Vagina (tissue), 2 donors: ENCODE measurements at regions not wholly inside any gene's neighbourhood (a gene's known extent, or its start where the extent isn't known, plus 50 kb on each side); places are given as distances from the start of the nearest gene placed in this dataset.

ENCODE experiments used
- POLR2A ChIP-seq, 2 donors: fragments of 450-650 bp; IDR thresholded peaks; one replicate each; pipeline ENCODE4 v1.6.1; 2017; ENCODE audit warnings: antibody characterized with exemption in 2 of 2, mild to moderate bottlenecking in 2 of 2, moderate library complexity in 2 of 2
- TF ChIP-seq, protein P1 (sequence below), 3 experiments: fragments of 450-650 bp in 2 of 3; fragments of 200-600 bp in 1 of 3; sonication (generic) in 1 of 3; IDR thresholded peaks; one replicate each; pipeline ENCODE4 v1.5.1; 2017 to 2019; ENCODE audit warnings: antibody characterized with exemption in 3 of 3, mild to moderate bottlenecking in 2 of 3, moderate library complexity in 2 of 3

DNA sequence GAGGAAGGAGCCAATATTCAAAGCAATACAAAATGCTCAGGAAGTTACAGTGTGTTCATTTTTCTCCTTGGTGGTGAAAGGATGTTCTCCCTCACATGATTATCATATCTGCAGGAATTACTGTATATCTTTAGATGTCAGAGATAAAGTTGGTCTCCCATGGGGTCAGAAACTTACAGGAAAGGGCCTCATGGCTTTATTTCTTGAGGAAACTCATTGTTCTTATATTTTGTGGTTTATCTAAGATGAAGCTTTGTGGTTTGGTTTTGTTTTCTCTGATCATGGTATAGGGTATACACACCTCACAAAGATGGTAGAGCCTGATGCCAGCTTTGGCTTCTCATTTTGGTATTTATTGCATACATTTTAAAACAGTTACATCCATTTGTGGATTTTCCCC lies 100.5 kb upstream of the STXBP5 start:
- TF ChIP-seq, protein P1, sequence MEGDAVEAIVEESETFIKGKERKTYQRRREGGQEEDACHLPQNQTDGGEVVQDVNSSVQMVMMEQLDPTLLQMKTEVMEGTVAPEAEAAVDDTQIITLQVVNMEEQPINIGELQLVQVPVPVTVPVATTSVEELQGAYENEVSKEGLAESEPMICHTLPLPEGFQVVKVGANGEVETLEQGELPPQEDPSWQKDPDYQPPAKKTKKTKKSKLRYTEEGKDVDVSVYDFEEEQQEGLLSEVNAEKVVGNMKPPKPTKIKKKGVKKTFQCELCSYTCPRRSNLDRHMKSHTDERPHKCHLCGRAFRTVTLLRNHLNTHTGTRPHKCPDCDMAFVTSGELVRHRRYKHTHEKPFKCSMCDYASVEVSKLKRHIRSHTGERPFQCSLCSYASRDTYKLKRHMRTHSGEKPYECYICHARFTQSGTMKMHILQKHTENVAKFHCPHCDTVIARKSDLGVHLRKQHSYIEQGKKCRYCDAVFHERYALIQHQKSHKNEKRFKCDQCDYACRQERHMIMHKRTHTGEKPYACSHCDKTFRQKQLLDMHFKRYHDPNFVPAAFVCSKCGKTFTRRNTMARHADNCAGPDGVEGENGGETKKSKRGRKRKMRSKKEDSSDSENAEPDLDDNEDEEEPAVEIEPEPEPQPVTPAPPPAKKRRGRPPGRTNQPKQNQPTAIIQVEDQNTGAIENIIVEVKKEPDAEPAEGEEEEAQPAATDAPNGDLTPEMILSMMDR (IDR thresholded peaks at IDR 0.05), result no peak
- no peak for TF ChIP-seq POLR2A (IDR thresholded peaks at IDR 0.05)
